HUES6 (cell line): ENCODE measurements at regions not wholly inside any gene's neighbourhood (a gene's known extent, or its start where the extent isn't known, plus 50 kb on each side); places are given as distances from the start of the nearest gene placed in this dataset.

Experiments used
- H3K27ac ChIP-seq: 2 replicates; pipeline ENCODE4 v1.7.0; 2013; ENCODE audit warnings: low read depth, mild to moderate bottlenecking, low read length, inconsistent platforms
- H3K27me3 ChIP-seq: 2 replicates; pipeline ENCODE4 v1.6.1; 2013; ENCODE audit warnings: low read length; ENCODE audit not compliant: control insufficient read depth, insufficient read depth
- H3K36me3 ChIP-seq: 2 replicates; pipeline ENCODE4 v1.6.1; 2013; ENCODE audit warnings: low read length; ENCODE audit not compliant: control insufficient read depth, insufficient read depth
- H3K4me1 ChIP-seq: 2 replicates; pipeline ENCODE4 v1.6.1; 2013; ENCODE audit warnings: low read length; ENCODE audit not compliant: control insufficient read depth, insufficient read depth
- H3K4me3 ChIP-seq: 2 replicates; pipeline ENCODE4 v1.5.1; 2013; ENCODE audit warnings: low read depth, low read length
- H3K9ac ChIP-seq: one replicate; pipeline ENCODE4 v1.6.1; 2013; ENCODE audit warnings: mild to moderate bottlenecking, low read length
- H3K9me3 ChIP-seq: 2 replicates; pipeline ENCODE4 v1.6.1; 2013; ENCODE audit warnings: low read depth, low read length; ENCODE audit not compliant: control insufficient read depth, insufficient read depth

- Histone ChIP-seq H3K9me3 (no peaks in the 10 kb centered on the region), H3K27ac (no peak overlapping the region), H3K4me1 (peaks cover under 1% of the 10 kb centered on the region), H3K36me3 (no peaks in the 10 kb centered on the region), H3K9ac (no peak overlapping the region), H3K27me3 (no peaks in the 10 kb centered on the region), H3K4me3 (no peak overlapping the region)
Observed at GRCh38 chr2:160652236-160652635, 158.6 kb upstream of the RBMS1 start.

- peaks cover 6% of the 10 kb centered on the region for H3K4me1 ChIP-seq
- no peaks in the 10 kb centered on the region for H3K9me3 ChIP-seq
- no peaks in the 10 kb centered on the region for H3K27me3 ChIP-seq
- H3K27ac ChIP-seq = no peak overlapping the region
- H3K9ac ChIP-seq = no peak overlapping the region
- H3K4me3 ChIP-seq = no peak overlapping the region
- H3K36me3 ChIP-seq = no peaks in the 10 kb centered on the region
Observed at GRCh38 chr2:160657196-160657595, 163.6 kb upstream of the RBMS1 start.

- H3K4me1 ChIP-seq = peaks cover 6% of the 10 kb centered on the region
- no peak overlapping the region for H3K27ac ChIP-seq
- no peak overlapping the region for H3K4me3 ChIP-seq
- no peak overlapping the region for H3K9ac ChIP-seq
- H3K36me3 ChIP-seq = no peaks in the 10 kb centered on the region
- H3K27me3 ChIP-seq = no peaks in the 10 kb centered on the region
- no peaks in the 10 kb centered on the region for H3K9me3 ChIP-seq
Observed at GRCh38 chr2:160658851-160659250, 165.2 kb upstream of the RBMS1 start.

GRCh38 chr2:160660741-160661140 is 167.1 kb upstream of the RBMS1 start:
- Histone ChIP-seq H3K27me3 (no peaks in the 10 kb centered on the region), H3K27ac (no peak overlapping the region), H3K9me3 (no peaks in the 10 kb centered on the region), H3K36me3 (no peaks in the 10 kb centered on the region), H3K9ac (no peak overlapping the region), H3K4me1 (peaks cover 6% of the 10 kb centered on the region), H3K4me3 (no peak overlapping the region)

- Histone ChIP-seq H3K27ac (no peak overlapping the region), H3K9me3 (no peaks in the 10 kb centered on the region), H3K27me3 (no peaks in the 10 kb centered on the region), H3K36me3 (no peaks in the 10 kb centered on the region), H3K4me3 (no peak overlapping the region), H3K4me1 (no peaks in the 10 kb centered on the region), H3K9ac (no peak overlapping the region)
Observed at GRCh38 chr2:160664603-160665140, 171.1 kb upstream of the RBMS1 start.

GRCh38 chr2:160666154-160667060 is 172.8 kb upstream of the RBMS1 start:
- H3K36me3 ChIP-seq = no peaks in the 10 kb centered on the region
- H3K4me1 ChIP-seq = no peaks in the 10 kb centered on the region
- H3K27me3 ChIP-seq = no peaks in the 10 kb centered on the region
- H3K27ac ChIP-seq = no peak overlapping the region
- H3K4me3 ChIP-seq = no peak overlapping the region
- no peak overlapping the region for H3K9ac ChIP-seq
- H3K9me3 ChIP-seq = no peaks in the 10 kb centered on the region

- Histone ChIP-seq H3K9ac (no peak overlapping the region), H3K36me3 (no peaks in the 10 kb centered on the region), H3K9me3 (no peaks in the 10 kb centered on the region), H3K4me1 (no peaks in the 10 kb centered on the region), H3K27me3 (no peaks in the 10 kb centered on the region), H3K27ac (no peak overlapping the region), H3K4me3 (no peak overlapping the region)
Observed at GRCh38 chr2:160667811-160668210, 174.2 kb upstream of the RBMS1 start.

GRCh38 chr2:160670618-160671017 is 177.0 kb upstream of the RBMS1 start:
- Histone ChIP-seq H3K27me3 (no peaks in the 10 kb centered on the region), H3K4me1 (no peaks in the 10 kb centered on the region), H3K36me3 (no peaks in the 10 kb centered on the region), H3K9me3 (no peaks in the 10 kb centered on the region), H3K4me3 (no peak overlapping the region), H3K27ac (no peak overlapping the region), H3K9ac (no peak overlapping the region)

- no peaks in the 10 kb centered on the region for H3K36me3 ChIP-seq
- no peaks in the 10 kb centered on the region for H3K27me3 ChIP-seq
- no peaks in the 10 kb centered on the region for H3K9me3 ChIP-seq
- H3K27ac ChIP-seq = no peak overlapping the region
- no peak overlapping the region for H3K9ac ChIP-seq
- H3K4me3 ChIP-seq = no peak overlapping the region
- H3K4me1 ChIP-seq = no peaks in the 10 kb centered on the region
Observed at GRCh38 chr2:160672211-160672610, 178.6 kb upstream of the RBMS1 start.

GRCh38 chr2:160674146-160674750 is 180.6 kb upstream of the RBMS1 start:
- H3K9ac ChIP-seq = no peak overlapping the region
- no peak overlapping the region for H3K27ac ChIP-seq
- no peaks in the 10 kb centered on the region for H3K36me3 ChIP-seq
- H3K4me1 ChIP-seq = no peaks in the 10 kb centered on the region
- no peaks in the 10 kb centered on the region for H3K9me3 ChIP-seq
- no peaks in the 10 kb centered on the region for H3K27me3 ChIP-seq
- no peak overlapping the region for H3K4me3 ChIP-seq

GRCh38 chr2:160679686-160680085 is 186.1 kb upstream of the RBMS1 start:
- Histone ChIP-seq H3K9ac (no peak overlapping the region), H3K27me3 (no peaks in the 10 kb centered on the region), H3K9me3 (0 out of 2 replicates have a peak, but pooled peaks cover 5% of the 10 kb centered on the region), H3K36me3 (no peaks in the 10 kb centered on the region), H3K4me3 (no peak overlapping the region), H3K4me1 (no peaks in the 10 kb centered on the region), H3K27ac (no peak overlapping the region)
